ENCODE measurements at regions not wholly inside any gene's neighbourhood (a gene's known extent, or its start where the extent isn't known, plus 50 kb on each side); places are given as distances from the start of the nearest gene placed in this dataset.

DNA sequence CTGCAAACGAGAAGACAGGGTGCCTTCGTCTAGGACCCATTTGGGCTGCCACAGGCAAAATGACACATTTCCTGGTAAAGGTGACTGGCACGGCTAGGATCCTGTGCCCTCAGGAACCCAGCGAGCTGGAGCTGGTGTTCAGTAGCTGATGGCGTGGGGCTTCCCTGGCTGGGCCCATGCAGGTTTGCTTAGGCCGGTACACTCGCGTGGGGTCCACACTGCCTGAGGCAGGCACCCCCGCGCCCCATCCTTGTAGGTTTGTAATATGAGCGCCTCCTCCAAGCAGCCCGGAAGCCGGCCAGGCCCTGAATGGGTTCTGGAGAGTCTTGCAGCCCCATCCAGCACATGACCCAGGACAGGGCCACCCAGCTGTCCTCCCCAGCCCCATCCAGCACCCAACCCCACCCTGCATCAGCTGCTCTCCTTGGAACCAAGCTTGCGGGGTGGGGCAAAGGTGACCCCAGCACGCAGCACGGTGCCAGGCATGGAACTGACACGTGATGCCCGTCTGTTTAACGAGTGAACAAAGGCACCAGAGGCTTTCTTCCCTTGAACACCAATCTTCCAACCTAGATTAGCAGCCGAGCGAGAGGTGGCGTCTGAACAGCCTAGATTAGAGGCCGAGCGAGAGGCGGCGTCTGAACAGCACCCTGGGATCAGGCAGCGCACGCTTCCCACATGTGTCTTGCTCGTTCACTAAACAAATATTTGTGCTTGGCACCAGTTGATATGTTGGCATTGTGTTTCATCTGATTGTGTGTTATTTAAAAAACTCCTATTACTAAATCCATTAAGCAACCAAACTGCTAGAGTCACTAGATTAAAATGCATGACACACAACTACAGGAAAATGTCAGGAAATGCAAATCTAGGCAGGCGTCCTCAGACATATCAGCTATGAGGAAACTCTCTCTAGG, 112.1 kb downstream of the DLL1 start:
- DNase-seq (ENCODE audit: low read depth, low spot score): peak; percentile 62

DNA sequence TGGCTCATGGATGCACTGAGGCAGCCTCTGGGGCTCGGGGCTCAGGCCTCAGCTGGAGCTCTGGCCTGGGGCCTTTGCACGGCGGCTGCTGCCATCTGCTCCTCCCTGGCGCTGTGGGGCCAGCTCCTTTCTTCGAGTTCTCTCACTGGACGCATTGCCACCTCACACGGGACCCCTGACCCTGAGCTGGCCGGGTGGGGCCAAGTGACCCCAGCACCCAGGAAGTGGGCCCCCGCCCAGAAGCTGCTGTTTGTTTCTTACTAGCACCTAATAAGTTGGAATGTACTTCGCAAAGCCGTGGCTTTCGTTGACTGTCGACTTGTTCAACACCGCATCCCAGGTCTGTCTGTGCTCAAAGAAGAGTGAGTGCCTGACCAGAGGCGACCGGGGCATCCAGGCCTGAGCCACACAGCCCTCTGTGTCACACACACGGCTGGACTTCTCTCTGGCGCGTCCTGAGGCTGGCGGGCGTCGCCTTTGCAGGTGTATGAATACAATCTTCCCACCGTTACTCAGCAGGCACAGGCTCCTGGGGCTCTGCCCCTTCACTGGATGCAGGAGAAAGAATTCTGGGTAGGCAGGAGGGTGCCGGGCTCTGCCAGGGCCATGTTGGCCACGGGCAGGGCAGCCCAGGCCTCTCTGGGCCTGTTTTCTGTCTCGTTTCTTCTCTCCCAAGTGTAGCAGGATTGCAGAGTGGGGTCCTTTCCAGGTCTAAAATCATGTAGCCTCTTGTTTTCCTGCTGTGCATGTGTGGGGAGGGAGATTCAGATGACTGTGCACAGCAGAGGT, 112.9 kb downstream of the DLL1 start:
- DNase-seq (ENCODE audit: low read depth, low spot score): no peak

DNA sequence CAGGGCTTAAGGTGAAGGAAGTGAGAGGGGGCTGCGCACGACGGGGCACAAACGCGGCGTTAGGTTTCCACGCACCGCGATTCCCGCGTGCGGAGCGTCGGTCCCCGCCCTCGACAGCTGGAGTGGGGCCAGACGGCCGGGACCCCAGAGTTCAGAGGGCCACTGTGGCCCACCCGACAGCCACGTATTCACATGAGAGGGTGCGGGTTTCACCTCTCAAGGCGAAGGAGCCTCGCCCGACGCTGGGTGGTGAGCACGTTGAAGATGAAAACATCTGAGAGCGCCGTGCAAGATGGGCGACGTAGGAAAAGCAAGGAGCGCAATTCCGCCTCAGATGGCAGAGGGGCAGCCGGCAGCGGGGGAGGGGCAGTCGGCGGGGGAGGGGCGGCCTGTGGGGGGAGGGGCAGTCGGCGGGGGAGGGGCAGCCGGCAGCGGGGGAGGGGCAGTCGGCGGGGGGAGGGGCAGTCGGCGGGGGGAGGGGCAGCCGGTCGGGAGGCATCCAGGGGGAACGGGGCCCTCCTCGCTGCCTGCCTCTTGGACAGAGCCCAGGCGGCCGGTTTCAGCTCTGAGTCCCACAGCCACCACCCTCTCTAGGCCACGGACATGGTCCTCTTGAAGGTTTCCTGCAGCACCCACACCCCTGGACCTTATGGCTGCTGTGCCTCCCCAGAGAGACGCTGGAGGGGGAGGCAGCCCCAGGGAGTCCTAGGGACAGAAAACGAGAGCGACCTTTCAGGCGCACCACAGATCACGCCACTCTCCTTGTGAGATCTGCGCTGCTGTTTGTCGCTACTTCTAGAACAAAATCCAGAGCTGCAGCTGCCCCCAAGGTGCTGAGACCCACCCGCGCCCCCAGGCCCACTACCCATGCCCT, 113.7 kb downstream of the DLL1 start:
- no peak for DNase-seq (ENCODE audit: low read depth, low spot score)

DNA sequence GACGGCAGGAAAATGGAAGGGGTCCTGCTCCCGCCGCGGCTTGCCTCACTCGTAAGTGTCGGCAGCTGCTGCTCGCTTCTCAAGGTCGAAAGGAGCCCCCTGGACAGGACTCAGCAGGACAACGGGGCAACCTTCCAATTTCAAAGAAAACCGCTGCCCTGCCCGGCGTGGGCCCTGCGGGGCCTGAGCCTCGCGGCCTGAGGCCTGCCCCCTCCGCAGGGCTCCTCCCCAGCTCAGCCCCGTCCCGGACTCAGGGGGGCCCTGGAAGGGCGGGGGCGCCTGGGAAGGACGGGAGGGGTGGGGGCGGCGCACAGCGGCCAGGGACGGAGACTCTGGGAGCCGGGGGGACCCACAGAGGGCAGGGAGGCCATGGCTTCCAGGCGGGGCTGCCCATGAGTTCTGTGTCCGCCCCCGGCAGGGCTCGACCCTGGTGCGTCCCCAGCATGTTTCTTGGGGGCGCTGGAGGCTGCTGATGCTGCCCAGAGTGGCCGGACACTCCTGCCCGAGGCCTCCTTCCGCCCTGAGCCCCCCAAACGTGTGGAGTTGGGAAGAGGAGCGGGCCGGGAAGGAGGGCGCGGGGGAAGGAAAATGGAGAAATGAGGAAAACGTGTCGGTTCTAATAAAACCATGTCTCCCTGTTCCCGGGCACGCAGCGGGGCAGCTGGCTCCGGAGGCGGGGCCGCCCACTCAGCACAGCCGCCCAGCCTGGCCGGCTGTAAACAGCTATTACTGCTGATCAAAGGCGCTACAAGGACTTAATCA, 114.6 kb downstream of the DLL1 start:
- DNase-seq (ENCODE audit: low read depth, low spot score): no peak

DNA sequence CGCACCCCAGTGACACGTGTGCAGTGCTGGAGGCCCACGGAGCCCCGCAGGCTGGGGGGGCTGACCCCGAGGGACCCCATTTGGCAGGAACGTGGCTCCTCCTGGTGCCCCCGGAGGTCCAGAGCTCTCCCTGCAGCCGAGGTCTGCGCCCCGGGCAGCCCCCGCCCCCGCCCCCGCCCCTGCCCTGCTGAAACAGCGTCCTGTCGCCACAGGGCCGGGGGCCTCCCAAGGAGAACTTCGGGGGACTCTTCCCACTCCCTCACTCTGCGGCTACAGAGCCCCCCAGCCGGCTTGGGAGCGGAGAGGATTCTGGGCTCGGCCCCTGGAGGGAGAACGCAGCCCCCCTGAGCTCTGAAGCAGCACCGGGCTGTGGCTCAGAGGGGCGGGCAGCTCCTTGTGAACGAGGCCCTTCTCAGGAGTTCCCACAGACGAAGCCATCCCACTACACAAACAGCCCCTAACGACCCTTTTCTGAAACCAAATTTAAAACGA, 115.2 kb downstream of the DLL1 start:
- no peak for DNase-seq (ENCODE audit: low read depth, low spot score)

DNA sequence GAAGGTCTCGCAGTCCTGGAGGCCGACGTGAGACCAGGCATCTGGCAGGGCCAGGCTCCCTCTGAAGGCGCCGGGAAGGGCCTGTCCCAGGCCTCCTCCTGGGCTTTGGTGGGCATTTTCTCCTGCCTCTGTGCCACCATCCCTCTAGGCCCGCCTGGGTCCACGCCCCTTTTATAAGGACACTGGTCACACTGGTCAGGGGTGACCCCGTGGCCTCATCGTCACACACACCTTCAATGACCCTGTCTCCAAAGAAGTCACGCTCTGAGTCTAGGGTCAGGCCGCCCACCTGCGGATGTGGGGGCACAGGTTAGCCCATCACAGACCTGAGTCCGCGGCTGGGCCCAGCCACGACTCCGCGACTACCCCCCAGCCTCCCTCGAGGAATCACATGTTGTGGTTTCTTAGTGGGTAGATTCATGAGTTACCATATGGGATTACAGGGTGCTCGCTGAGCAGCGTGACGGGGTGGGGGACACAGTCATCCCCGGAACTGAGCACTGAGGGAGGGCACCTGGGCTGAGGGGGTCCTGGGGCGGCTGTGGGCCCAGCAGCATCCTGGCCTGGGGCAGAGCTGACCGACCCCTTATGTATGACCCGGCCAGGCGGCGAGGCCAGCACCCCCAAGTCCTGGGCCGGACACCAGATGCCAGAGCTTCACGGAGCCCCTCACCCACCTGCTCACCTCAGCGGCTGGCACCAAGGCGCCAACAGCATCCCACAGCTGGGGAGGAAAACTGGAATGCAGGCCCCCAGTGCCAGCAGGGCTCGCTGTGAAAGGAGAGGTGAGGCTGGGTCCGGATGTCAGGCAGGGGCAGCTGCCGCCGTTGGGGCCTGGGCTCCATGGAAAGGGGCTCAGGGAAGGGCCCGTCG, 115.9 kb downstream of the DLL1 start:
- no peak for DNase-seq (ENCODE audit: low read depth, low spot score)

DNA sequence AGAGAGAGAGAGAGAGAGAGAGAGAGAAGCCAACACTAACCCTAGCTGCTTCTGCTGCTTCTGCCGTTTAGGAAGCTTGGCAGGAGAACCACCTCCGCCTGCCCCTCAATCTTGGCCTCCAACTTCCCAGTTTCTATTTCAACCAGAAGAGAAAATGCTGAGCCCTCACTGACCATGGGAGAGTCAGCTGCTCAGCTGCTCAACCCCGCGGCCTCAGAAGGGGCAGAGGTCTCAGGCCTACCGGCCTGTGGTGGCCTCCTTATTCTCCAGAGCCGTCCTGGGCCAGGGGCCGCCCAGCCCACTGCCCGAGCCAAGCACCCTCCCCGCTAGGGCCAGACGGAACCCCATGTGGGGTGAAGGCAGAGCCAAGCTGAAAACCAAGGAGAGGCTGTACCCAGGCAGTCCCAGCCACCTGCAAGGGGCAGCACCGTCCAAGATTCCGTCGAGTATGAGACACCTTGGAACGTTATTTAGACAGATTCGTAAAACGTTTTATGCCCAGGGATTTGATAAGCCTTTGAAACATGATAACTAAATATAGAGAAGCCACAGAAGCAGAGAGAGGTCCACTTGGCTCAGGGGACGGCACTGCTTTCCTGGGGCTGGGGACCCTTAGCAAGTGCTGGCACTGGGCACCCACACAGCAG, 116.6 kb downstream of the DLL1 start:
- no peak for DNase-seq (ENCODE audit: low read depth, low spot score)

DNA sequence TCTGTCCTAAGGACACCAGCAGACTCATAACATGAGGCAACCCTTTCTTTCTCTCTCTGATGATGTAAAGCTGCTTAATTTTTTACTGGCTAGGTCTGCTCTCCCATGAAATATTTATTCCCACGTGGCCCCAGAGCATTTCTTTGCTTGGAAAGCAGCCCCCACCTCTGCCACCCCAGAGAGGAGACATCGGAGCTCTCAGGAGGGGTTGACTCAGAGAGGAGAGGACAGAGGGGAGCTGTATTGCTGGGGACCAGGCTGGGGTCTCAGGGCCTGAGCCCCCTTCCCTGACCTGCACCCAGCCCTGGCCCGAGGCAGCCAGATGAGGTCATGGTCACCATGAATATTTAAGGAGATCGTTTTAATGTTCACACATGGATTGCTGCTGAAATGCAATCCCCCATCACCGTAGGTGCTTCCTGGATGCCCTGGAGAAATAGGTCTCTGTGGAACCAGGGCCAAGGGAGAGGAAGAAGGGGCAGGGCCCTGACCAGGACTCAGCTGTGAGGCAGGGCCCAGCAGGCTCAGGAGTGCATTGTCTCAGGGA, 117.5 kb downstream of the DLL1 start:
- no peak for DNase-seq (ENCODE audit: low read depth, low spot score)

DNA sequence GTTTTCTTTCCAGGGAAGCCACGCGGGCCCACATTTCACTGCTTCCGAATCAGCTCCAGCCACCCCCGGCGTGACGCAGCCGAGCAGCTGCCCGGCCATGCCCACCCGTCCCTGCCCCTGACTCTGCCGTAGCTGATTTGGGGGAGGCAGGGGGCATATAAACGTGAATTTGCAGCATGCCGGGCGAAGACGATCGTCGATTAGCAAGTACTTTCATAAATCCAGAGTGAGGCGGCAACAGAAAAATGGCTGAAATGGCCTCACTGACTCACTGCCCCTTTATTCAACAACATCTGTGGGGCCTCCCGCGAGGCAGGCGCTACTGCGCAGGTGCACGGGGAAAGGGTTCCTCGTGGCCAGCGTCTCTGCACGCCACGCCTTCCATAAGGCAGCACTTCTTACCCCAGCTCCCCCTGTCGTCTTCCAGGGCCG, 118.0 kb downstream of the DLL1 start:
- no peak for DNase-seq (ENCODE audit: low read depth, low spot score)

DNA sequence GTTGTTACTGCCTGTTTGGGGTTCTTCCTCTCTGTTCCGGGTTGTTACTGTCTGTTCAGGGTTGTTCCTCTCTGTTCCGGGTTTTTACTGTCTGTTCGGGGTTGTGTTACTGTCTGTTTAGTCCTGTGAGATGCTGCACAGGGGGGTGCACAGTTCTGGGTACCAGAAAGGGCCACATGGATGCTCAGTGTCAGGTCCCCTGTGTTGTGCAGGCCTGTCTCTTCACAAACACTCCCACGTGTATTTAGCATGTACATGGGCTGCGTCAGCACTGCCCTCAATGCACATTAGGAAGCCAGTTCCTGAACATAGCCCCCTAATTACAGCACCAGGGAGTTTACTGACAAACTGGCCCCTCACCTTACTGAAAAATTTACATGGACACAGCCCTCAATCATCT, 118.5 kb downstream of the DLL1 start:
- DNase-seq (ENCODE audit: low read depth, low spot score): no peak

DNA sequence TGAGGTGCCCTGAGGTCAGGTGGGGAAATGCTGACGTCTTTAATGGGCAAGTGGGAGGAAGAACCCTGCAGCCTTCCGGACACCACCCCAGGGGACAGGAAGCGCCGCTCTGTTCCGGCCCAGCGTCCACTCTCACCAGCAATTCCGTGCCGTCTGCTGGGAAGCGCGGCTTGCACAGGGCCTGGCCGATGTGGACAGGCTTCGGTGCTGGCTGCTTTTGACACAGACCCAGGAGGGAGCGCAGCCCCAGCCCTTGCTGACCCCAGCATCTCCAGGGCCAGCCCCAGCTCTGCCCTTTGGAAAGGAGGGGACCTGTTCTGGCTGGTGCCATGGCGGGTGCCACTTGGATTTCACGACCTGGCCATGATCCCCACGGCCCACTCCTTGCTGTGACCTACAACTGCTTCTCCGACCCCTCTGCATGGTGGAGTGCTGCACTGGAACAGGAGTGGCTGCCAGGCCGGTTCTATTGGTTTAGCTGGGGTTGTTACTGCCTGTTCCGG, 123.2 kb downstream of the DLL1 start:
- no peak for DNase-seq (ENCODE audit: low read depth, low spot score)

DNA sequence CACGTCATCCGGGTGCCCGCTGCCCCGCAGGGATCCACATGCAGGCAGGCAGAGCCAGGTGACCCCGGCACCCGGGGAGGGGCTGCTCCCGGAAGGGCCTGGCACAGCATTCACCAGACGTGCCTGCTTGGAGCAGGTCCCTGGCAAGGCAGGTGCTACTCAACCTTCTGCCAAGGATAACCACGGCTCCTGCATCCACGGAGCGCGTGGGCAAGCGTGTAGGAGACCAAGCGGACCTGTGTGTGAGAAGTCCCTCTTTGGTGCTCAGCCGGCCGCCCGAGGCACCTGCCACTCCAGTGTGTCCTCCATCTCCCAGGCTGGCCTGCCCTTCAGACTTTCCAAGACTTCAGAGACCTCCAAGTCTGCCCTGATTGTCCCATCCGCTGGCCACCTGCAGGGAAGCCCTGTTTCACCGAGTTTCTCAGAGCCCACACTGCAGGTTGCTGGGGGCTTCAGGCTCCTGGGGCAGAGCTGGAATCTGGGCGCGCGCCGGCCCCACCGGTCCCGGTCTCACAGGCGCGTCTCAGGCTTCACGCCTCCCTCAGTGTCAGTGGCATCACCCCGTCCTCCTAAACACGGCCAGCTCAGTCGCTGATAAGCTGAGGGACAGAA, 124.3 kb downstream of the DLL1 start:
- no peak for DNase-seq (ENCODE audit: low read depth, low spot score)

DNA sequence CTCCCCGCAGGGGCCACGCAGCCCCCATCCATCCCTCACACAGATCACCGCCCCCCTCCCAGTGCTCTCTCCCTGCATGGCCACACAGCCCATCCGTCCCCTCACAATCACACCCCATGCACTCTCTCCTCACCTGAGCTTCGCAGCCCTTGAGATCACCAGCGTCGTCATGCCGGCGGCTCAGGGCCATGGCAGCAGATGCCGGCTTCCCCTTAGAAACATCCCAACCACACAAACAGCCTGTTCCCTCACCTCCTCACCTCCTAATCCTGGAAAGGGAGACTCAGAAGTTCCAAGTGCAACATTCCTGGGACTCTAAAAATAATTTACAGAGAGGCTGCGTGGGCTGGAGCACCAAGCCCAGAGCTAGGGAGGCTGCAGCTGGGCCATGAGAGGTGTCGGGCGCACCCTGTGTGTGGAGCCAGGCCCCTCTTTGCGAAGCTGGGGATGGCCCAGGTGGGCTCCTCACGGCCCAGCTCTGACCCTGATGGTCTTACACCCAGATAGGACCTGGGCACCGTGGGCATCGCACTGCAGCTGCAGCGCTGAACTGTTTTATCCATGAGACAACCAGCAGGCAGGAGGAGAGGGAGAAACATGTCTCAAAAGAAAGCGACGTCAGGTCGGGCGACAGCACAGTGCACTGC, 125.3 kb downstream of the DLL1 start:
- DNase-seq (ENCODE audit: low read depth, low spot score): no peak

DNA sequence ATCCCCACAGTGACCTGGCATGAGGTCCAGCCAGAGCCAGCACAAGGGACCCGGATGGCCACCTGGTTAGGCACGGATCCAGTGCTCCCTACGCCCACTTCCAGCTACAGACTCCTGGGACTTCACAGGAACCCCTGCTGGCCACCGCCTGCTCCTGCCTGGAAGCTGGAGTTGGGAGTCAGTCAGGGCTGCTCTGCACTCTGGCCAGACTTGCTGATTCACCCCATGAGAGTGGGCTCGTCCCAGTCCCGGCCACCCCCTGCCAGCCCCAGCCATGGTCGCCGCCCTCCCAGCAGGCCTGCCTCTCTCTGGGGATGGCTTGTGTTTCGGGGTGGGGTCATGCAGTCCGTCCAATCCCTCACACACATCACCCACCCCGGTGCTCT, 125.8 kb downstream of the DLL1 start:
- DNase-seq (ENCODE audit: low read depth, low spot score): no peak

DNA sequence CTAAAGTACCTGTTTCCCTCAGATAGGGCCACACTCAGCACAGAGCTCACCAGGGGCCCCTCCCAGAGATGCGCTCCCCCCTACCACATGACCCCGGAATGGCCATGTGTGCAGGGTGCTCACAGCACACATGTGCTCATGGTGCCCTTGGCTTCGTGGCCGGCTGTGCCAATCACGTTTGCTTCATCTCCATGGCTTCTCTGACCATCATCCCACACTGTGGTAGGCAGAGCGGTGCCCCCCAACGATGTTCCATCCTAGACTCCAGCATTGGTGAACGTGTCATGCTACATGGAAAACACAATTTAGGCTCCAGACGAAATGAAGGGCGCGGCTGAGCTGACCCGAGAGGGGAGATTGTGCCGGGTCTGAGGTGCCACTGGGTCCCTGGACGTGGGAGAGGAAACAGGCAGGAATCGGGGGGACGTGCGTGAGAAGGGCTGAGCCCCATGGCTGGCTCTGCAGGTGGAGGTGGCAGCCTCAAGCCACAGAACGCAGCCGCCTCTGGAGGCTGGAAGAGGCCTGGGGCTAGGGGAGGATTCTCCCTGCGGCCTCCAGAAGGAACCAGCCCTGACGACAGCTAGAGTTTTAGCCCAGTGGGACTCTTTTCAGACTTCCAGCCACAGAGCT, 126.5 kb downstream of the DLL1 start:
- DNase-seq (ENCODE audit: low read depth, low spot score): no peak

DNA sequence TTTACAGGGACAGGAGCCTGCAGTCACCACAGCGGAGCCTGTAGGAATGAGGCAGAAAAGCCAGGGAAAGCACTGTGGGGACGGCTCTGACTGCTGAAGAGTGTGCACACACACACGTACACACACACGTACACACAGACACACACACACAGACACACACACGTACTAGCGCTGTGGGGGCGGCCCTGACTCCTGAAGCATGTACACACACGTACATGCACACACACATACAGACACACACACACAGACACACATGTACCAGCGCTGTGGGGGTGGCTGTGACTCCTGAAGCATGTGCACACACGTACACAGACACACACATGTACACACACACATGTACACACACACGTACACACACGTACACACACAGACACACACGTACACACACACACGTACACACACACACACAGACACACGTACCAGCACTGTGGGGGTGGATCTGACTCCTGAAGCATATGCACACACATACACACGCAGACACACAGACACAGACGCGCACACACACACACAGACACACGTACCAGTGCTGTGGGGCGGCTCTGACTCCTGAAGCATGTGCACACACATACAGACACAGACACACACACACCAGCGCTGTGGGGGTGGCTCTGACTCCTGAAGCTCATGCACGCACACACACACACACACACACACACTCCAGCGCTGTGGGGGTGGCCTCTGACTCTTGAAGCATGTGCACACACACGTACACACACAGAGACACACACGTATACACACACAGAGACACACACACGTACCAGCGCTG, 127.3 kb downstream of the DLL1 start:
- DNase-seq (ENCODE audit: low read depth, low spot score): no peak
